Suppressor macrophage treated with lipopolysaccharide for 4 hours (primary cell): ENCODE measurements at regions not wholly inside any gene's neighbourhood (a gene's known extent, or its start where the extent isn't known, plus 50 kb on each side); places are given as distances from the start of the nearest gene placed in this dataset.

Experiments
- DNase-seq: peaks from one replicate; pipeline ENCODE4 v3.0.0-alpha.2; 2020

DNA sequence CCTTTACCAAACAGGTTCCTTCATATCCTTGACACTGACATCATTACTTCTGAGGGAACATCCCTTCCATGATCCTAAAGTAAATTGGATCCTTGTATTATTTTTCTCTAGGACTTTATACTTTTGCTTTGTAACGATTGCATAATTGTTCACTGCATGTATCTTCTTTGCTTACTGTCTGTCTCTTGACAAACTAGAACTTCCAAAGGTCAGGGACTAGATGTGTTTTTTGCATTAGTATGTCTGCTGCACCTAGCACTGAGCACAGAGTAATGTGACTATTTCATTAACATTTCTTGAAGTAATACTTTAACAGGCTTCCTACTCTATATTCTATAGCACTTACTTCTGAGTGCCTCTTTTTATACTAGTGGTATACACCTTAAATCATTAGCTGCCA, 976.6 kb upstream of the SORCS1 start:
- no peak for DNase-seq

DNA sequence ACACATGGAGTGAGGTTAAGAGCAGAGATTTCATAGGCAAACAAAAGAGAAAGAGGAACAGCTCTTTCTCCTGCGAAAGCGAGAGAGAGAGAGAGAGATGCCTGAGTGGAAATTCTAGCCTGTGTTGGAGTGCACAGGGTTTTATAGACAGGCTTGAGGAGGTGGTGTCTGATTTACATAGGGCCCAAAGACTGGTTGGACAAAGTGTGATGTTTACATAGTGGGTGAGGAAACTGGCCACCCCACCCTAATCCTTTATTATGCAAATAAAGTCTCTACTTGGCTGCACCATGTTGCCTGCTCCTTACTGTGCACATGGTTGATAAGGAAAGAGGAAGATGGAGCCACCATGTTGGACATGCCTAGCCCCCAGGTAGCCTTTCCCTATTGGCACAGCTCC, 967.8 kb upstream of the SORCS1 start:
- no peak for DNase-seq

DNA sequence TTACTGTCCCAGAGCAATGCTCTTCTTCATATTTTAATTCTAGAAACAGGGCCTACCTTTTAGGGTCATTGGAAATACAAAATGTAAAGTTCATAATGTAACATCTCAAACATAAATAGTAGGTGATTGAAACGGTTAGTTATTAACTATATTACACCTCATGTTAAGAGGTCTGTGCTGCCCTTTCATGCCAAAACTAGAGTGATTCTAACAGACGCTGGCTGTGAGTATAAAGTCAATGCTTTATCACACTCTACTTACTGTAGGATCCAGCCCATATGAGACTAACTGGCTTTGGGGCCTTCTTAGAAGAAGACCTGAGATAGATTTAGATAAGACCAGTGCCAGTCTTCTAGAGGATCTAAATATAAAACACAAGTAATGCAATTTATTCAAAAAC, 966.1 kb upstream of the SORCS1 start:
- DNase-seq, result no peak

DNA sequence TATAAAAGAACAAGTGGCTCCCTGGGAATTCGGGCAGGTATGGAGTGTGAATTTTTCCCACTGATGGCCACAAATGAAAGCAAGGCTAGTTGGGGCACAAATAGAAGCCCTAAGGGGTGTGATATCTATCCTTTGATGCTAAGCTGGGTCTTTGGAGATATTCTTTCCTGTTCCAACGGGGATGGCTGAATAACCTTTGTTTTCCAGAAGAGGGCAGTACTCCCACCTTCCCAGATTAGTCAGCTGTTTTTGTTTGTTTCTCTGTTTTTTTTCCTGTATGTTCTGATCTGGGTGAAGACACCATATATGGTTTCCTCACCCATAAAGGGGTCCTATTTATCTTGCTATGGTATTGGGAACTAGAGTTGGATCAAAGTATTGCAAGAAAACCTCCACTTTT, 947.7 kb upstream of the SORCS1 start:
- DNase-seq, result no peak

DNA sequence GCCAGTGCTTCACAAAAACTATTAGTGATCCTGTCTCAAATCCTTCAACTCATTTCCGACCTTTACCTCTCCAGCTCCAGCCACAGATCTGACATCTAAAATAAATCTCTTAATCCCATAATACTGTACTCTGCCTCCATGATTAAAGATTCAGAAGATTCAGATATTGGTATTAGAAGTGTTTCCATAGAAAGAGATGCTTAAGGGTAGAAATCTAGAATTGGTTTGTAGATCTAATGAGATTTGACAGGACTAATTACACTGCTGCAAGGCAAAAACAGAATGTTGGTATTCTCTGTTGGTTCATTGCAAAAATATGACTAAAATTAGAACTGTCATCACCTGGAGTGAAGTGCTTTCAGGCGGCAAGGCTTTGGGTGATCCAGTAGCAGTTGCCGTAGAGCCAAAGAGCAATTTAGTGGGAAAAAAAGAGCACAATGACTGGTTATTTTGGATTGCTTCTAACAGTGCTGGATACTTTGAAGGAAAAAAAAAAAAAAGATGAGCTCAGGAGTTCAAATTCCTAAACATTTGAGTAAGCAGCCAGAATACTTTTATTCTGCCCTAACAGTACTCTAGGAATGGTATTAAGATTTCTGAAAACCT, 940.1 kb upstream of the SORCS1 start:
- no peak for DNase-seq

DNA sequence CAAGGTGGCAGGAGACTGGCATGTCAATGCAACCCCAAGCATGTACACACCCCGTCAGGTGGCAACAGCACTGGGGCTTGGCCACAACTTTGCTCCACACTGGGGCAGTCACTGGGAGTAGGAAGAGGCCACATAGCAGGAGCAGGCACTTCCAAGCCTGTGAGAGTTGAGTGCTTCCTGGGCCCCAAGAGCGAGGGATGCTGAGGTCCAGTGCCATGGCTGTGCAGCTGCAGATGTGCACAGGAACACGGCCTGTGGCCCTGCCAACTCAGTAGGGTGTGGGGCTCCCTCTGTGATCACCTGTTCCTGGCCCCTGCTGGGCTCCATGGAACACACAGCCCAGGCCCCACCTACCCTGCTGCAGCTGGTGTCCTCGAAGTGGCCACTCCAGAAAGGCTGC, 932.8 kb upstream of the SORCS1 start:
- DNase-seq, result no peak

DNA sequence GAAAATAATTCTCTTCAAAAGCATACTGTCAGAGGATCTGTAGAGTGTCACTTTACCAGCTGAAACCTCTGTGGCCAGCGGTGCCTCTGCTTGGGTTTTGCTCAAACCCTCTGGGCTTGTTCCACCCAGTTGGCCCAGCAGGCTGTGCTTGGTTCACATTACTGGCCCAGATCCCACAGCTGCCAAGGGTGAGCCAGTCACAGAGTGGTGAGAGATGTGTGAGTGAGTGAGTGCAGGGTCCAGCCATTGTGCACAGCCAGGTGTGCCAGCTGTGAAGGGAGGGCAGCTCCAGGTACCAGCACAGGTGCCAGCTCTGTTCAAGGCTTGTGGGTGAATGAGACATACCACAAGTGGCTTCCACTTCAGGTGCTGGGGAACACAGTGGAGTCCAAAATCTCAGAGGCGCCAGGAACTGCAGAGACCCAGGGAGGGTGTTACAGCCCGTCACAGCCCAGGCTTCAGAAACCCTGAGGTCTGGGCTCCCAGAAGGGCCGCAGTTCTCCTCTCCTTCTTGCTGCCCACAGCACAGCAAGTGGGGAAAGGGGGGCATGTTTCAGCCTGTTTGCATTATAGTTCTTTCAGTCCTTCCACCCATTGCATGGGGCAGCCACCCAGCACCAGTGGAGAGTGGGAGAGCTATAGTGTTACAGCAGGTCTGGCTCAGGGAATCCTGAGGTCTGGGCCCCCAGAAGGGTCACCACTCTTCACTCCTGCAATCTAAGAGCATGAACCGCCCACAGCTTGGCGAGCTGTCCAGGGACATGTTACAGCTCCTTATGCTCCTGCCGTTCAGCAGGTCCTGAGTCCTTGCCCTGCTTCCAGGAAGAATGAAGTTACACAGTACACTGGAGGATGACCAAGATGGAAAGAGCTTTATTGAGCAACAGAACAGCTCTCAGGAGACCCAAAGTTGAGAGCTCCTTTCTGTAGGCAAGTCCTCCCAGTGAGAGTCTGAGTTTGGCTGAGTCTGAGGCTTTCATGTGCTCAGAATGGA, 931.7 kb upstream of the SORCS1 start:
- DNase-seq, result no peak

DNA sequence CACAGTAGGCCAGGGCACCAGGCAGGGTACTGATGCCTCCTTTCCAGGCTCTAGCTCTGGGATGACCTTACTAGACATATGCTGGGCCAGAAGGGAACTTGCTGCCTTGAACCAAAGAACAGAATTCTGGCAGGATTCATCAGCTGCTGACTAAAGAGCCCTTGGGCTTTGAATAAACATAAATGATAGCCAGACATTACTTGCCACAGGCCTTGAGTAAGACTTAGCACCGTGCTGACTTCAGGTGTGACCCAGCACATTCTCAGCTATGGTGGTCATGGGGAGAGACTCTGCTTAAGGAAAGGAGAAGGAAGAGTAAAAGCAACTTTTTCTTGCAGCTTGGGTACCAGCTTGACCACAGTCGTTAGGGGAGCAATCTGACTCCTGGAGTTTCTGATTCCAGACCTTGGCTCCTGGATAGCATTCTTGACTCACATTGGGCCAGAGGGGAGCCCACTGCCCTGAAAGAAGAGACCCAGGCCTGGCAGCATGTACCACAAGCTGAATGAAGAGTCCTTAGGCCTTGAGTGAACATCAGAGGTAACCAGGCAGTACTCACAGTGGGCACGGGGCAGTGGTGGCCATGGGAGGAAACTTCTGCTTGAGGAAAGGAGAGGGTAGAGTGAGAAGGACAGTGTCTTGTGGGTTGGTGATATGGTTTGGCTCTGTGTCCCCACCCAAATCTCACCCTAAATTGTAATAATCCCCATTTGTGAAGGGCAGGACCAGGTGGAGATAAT, 926.1 kb upstream of the SORCS1 start:
- DNase-seq, result no peak

DNA sequence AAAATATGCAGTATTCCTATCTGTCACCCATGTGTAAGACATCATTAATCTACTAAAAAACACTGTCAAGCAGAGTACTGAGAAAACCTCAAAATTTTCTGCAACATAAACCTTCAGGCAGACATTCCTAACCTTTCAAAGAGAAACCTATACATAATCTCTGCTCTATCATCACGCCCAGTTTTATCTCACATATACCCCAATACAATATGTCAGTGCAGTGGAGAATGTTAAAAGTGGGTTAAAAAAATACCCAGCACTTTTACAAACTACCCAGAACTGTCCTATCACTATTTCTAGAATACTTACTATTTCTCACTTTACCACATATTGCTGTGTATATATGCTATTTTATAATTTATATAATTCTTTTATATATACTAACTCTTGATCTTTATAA, 922.0 kb upstream of the SORCS1 start:
- no peak for DNase-seq

DNA sequence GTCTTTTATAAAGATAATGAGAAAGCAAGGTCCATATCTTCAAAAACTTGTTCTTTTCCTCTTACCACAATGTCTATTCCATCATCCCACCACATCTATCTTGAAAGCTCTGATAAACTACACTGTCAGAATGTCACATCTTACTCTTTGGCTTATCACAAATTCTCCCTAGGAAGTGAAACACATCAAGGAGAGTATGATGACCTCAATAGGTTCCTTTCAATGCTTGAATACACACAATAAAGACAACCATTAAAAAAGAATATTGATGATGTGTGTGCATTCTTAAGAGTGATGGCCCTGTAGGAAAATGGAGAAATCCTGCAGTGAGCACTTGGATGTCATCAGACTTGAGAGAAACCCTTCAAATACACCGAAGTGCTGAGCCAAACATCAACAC, 918.1 kb upstream of the SORCS1 start:
- no peak for DNase-seq

DNA sequence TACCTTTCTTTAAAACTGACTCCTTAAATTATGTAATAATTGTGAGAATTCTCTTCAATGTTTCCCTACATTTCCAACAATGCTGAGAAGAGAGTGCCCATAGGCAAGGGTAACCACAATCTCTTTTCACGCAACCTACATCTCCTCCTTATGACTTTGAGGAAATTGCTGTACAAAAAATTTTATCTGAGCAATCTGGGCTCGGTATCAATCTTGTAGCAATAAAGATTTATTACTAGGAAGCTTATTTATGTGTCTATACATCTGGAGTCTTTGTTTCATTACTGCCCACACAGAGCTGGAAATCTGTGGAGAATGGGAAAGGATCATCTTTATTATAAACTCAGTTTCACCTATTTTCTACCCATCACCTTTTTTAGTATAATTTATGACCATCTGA, 913.8 kb upstream of the SORCS1 start:
- DNase-seq, result no peak

DNA sequence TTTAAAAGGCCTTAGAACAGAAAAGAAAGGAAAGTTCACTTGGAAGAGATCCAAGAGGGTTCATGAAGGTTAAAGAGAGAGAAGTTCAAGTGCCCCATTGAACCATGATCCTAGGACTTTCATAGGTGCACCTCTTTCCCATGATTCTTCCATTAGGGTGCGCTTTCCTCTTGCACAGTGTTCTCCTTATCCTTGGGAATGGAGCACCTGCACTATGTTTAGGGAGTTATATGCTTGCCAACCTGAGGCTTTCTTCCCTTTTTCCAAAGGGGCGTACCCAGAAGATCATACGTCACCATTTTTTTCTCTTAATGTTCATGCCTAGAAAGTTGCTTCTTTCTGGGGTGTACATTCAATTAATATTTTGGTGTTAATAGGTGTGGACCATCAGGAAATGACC, 908.0 kb upstream of the SORCS1 start:
- no peak for DNase-seq

DNA sequence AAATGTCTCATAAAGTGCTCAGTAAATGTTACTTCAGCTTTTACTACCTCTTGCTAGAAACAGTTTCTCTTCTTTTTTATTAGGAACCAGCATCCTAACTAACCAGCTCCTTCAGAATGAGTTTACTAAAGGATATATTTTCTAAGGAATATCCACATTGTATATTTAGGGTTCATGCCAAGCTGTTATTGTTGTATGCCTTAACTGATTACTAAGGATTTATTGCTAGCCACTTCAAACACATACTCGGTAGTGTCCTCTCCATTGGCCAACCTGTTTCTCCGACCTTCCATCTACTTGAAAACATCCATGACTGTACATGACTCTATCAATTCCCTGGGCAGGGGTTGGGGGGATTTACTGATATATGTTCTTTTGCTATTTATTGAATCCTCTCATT, 906.3 kb upstream of the SORCS1 start:
- no peak for DNase-seq

DNA sequence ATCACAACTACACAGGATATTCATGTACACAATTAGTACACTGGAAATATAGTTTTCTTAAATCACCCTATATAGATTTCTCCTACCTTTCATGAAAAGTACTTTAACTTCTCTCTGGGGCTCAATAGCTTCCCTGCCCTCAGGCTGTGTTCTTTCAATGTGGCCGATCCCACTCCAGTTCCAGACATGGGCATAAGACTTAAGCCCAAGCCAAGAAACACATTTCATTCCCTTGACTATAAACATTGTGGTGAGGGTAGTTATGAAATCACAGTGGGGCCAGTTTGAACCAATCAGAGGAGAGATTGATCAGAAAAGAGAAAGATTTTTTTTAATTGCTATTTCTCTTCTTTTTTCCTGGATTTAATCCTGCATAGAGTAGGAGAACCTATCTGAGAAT, 904.6 kb upstream of the SORCS1 start:
- no peak for DNase-seq

DNA sequence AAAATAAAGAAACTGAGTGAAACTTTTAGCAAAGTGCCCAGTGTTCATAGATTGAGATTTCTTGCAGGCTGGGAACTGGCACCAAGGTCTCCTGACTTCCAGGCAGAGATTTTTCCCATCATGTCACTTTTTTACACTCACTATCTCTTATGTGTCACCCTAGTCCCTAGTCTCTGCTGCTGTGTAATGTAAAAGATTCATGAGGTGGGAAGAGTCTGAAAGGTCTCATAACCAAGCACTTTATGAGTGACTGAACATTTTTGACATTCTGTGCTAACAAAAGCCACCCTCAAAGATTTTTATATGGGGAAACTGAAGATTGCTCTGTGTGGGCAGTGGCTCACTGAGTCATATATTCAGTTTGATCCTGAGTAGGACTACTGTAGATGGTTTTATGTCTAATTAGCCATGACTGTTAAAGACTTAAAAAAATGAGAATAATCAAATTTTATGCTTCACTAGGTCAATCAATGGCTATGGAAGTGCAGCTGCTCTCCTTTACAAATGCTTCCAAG, 900.3 kb upstream of the SORCS1 start:
- no peak for DNase-seq

DNA sequence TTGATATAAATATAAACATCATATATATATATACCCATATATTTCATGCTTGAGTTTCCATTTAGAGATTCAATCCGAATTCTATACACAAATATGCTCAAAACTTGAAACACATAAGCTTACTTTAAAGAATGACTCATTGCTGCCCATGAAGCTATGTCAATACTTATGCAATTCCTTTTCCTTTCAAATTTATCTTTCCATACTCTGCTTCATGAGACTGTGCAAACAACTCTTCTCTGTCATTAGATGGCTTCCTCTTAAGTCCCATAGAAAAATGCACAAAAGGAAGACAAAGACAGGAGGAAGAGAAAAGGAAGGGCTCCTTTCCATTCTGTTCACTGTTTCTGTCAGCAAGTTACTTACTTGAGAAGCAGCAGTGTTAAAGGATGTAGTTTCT, 895.7 kb upstream of the SORCS1 start:
- DNase-seq, result no peak

DNA sequence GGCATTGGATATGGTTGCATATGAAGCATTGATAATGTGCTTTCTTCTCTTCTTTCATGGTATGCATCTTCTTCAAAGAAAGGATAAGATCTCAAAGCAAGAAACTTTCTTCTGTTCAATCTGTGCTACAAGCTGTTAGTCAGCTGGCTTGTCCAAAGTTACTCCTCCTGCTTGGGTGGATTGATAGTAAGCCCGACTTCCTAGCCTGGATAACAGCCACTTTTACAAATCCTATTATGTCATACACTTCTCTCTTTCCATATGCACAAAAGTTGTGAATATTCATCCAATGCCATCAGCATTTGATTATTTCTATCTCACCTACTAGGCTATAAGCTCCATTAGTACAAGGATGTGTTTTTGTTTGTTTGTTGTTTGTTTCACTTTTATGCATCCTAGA, 891.0 kb upstream of the SORCS1 start:
- DNase-seq, result no peak

DNA sequence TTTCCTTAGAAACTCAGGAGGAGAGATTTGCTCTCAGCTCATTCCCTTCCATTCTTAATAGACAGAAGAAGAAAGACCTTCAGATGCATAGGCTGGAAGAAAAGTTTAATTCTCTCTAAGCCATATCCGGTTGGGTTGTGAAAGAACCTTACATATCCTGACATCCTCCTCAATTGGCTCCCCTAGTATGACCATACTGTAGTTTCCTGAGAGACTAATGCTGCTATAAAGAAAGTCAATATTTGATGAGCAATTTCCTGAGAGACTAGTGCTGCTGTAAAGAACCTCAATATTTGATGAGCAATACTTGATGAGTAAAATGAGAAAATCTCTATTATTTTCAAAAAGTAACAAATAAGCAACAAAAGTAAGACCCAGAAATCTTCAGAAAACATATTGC, 888.5 kb upstream of the SORCS1 start:
- no peak for DNase-seq

DNA sequence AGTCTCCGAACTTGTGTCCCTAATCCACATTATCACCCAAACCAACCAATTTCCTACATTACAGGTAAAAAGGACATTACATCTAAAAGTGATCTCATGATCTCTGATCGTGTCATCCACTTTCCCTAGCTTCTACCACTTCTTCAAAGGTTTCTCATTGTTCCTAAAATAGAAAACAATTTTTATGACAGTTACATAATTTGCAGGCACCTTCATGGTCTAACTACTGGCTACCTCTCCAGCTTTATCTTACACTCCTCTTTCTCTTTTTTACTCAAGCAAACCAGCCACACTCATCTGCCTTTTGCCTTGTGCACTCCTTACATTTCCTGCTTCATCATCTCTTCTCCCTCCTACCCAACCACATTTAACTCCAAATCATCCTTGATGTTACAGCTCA, 886.7 kb upstream of the SORCS1 start:
- no peak for DNase-seq

DNA sequence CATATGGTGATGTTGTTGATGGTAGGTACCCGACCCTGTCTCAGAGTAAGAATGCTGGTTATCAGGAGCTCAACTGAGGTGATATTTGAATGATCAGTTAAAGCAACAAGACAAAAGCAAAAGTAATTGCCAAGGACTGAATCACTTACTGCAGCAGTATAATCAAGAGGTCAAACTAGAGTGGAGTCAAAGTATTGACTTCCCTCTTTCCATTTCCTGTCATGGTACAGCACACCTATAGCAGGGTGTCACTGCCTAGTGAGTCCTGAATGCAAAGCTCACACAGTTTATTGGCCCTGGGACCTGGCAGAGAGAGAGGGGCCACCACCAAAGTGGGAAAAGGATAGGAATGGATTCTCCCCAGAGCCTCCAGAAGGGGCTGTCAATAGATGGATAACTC, 886.1 kb upstream of the SORCS1 start:
- DNase-seq, result no peak

DNA sequence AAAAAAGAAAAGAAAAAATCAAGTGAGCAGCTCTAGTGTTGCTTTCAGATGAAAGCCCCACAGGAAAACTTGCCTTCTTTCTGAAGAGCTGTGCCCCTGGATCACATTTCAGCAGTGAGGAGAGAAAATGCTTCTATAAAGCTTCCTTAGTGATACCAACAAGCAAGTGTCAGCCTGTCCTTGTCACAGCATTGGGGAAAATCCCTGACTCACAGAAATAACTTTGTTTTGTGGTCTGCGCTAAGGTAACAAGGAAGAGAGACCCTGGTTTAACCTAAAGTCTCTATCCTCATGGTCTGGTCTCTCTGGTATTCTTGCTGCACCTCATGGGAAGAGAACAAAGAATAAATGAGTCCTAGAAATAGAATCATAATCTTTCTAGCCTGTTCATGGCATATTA, 885.2 kb upstream of the SORCS1 start:
- DNase-seq, result no peak

DNA sequence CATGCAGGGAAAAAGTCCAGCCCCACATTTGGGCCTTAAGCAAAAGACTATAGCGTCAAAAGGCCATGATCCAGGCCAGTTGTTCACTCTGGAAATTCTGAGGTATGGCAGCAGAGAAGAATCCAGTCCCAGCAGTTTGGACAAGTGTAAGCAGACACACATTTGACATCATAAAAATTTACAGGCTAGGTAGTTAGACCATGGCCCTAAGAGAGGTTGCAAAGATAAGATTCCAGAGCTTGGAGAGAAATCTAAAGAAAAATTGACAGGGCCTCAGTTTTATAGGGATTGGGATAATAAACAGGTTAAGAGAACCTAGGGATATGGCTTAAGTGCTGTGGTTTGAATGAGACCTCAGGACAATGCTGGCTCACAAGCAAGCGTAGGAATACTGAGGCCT, 884.4 kb upstream of the SORCS1 start:
- no peak for DNase-seq

DNA sequence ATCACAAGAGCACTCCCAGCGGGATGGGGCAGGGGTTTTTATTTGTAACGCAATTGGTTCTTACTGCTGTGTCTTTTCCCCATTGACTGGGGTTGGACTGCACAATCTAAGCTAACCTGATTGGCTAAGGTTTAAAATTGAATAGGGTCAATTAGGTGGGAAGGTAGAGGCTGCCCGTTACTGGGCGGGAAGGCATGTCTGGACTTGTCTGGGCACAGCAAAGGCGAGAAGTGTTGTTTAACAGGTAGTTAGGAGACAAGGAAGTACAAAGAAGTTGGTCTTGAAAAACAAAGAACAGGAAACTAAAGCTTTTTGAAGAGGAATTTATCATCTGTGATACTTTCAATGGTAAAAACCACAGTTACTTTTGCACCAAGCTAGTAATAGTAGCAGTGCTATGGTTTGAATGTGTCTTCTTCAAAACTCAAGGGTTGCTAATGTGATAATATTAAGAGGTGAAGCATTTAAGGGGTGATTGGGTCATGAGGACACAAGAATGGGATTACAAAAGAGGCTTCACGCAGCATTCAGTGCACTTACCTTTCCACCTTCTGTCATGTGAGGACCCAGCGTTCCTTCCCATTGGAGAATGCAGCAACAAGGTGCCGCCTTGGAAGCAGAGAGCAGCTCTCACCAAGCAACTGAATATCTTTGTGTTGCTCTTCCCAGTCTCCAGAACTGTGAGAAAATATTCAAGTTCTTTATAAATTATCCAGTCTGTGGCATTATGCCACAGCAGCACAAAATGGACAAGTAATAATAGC, 875.5 kb upstream of the SORCS1 start:
- no peak for DNase-seq
